ENCODE measurements at regions not wholly inside any gene's neighbourhood (a gene's known extent, or its start where the extent isn't known, plus 50 kb on each side); places are given as distances from the start of the nearest gene placed in this dataset.

GRCh38 chr13:71278512-71278911 is 588.5 kb downstream of the DACH1 start:
- TF ChIP-seq CTCF (IDR thresholded peaks at IDR 0.05; ENCODE audit: borderline replicate concordance, extremely low read depth, low read length, poor library complexity, severe bottlenecking): no peak
- TF ChIP-seq EZH2 (IDR thresholded peaks at IDR 0.05; ENCODE audit: borderline replicate concordance, low read depth, low read length, severe bottlenecking): no peak

Data from DND-41 (cell line).